ENCODE measurements at regions not wholly inside any gene's neighbourhood (a gene's known extent, or its start where the extent isn't known, plus 50 kb on each side); places are given as distances from the start of the nearest gene placed in this dataset.

GRCh38 chr4:111961809-111962208 lies 183.4 kb upstream of the FAM241A start:
- POLR2A ChIA-PET (ENCODE audit: unreplicated experiment): no interaction called here
- no peaks in the 10 kb centered on the region for H3K27me3 ChIP-seq (ENCODE audit: control insufficient read depth, insufficient read depth, low read length)
- in situ Hi-C loops (cut with MboI; ENCODE audit: low sequenced_read_pairs) (no loop called here), intact Hi-C loops (cut with micrococcal nuclease) (no loop called here), dilution Hi-C loops (cut with HindIII; ENCODE audit: low sequenced_read_pairs, unreplicated experiment) (no loop called here)
- H3K4ac ChIP-seq (ENCODE audit: low read depth, low read length): no peak overlapping the region
- no peaks in the 10 kb centered on the region for H4K20me1 ChIP-seq (ENCODE audit: insufficient read depth, low read length)
- no peak overlapping the region for H3K4me3 ChIP-seq (ENCODE audit: insufficient read depth, low read depth, low read length)
- H2BK120ac ChIP-seq (ENCODE audit: low read depth, low read length): no peak overlapping the region
- DNase-seq (no peak), ATAC-seq (ENCODE audit: low read depth) (no peak)
- H3K14ac ChIP-seq (replicated peaks; ENCODE audit: low read depth, low read length): no peak overlapping the region
- H3K9me1 ChIP-seq (ENCODE audit: insufficient read depth, low read length): no peaks in the 10 kb centered on the region
- no peak overlapping the region for H4K91ac ChIP-seq (ENCODE audit: insufficient read depth, low read depth, low read length)
- H3K56ac ChIP-seq (ENCODE audit: extremely low read depth, insufficient read depth, low read length): no peak overlapping the region
- WGBS, 2 experiments (ENCODE audit: extremely low coverage in 2 of 2, insufficient read length in 1 of 2): 40% methylated on average over 1 of the region's 1 CpG; no CpG with 5 or more reads in 1 of the 2 experiments
- no peak overlapping the region for H3K23ac ChIP-seq (ENCODE audit: low read depth, low read length)
- CTCF ChIA-PET: no interaction called here
- H3K36me3 ChIP-seq (ENCODE audit: control insufficient read depth, insufficient read depth, low read length): no peaks in the 10 kb centered on the region
- H3K4me2 ChIP-seq (ENCODE audit: low read depth, low read length): no peak overlapping the region
- no peak overlapping the region for H2BK20ac ChIP-seq (ENCODE audit: low read depth, low read length)
- BruUV-seq (replicated peaks): no TSS peak
- H3K9ac ChIP-seq (ENCODE audit: low read depth, low read length): no peak overlapping the region
- H2AK5ac ChIP-seq (ENCODE audit: low read depth, low read length): no peak overlapping the region
- H2AFZ ChIP-seq (replicated peaks; ENCODE audit: low read length, poor library complexity): no peak overlapping the region
- H3K27ac ChIP-seq (ENCODE audit: insufficient read depth, low read length): no peak overlapping the region
- no peak for TF ChIP-seq USF2 (IDR thresholded peaks at IDR 0.05; ENCODE audit: low read depth, low read length)
- no peak for TF ChIP-seq FOS (IDR thresholded peaks at IDR 0.05; ENCODE audit: low read depth, low read length)
- TF ChIP-seq RCOR1 (IDR thresholded peaks at IDR 0.05; ENCODE audit: insufficient replicate concordance, low read length): no peak
- TF ChIP-seq POLR2A (IDR thresholded peaks at IDR 0.05; ENCODE audit: low read depth, low read length): no peak
- TF ChIP-seq NFE2L2 (IDR thresholded peaks at IDR 0.05; ENCODE audit: low read depth, low read length): no peak
- no peak for TF ChIP-seq BHLHE40 (IDR thresholded peaks at IDR 0.05; ENCODE audit: low read depth, low read length)
- TF ChIP-seq RFX5 (IDR thresholded peaks at IDR 0.05; ENCODE audit: low read depth, low read length): no peak
- TF ChIP-seq MAZ (IDR thresholded peaks at IDR 0.05; ENCODE audit: borderline replicate concordance, low read depth, low read length): no peak
- no peak for TF ChIP-seq CHD1 (IDR thresholded peaks at IDR 0.05; ENCODE audit: low read depth, low read length)
- no peak for TF ChIP-seq MXI1 (IDR thresholded peaks at IDR 0.05; ENCODE audit: borderline replicate concordance, low read depth, low read length)
- TF ChIP-seq CEBPB (IDR thresholded peaks at IDR 0.05; ENCODE audit: low read depth, low read length): no peak
- TF ChIP-seq RAD21 (IDR thresholded peaks at IDR 0.05; ENCODE audit: low read length): no peak
- TF ChIP-seq CTCF (conservative IDR thresholded peaks at IDR 0.05; ENCODE audit: low read depth, low read length): no peak
- TF ChIP-seq SMC3 (IDR thresholded peaks at IDR 0.05; ENCODE audit: low read depth, low read length): no peak
- TF ChIP-seq ELK1 (IDR thresholded peaks at IDR 0.05; ENCODE audit: borderline replicate concordance, low read depth, low read length): no peak
- TF ChIP-seq MAFK (IDR thresholded peaks at IDR 0.05; ENCODE audit: low read depth, low read length): no peak
- H2BK15ac ChIP-seq (ENCODE audit: low read depth, low read length): no peak overlapping the region
- no peak overlapping the region for H2BK5ac ChIP-seq (ENCODE audit: low read depth, low read length, poor library complexity, severe bottlenecking)
- no peak overlapping the region for H3K18ac ChIP-seq (ENCODE audit: low read depth, low read length)
- no peak overlapping the region for H4K8ac ChIP-seq (ENCODE audit: low read depth in 2 of 2, low read length in 2 of 2)
- no peaks in the 10 kb centered on the region for H3K79me1 ChIP-seq (ENCODE audit: low read depth in 1 of 2, low read length in 2 of 2)
- H2AK9ac ChIP-seq (replicated peaks; ENCODE audit: low read depth, low read length, poor library complexity): no peak overlapping the region
- H3K4me1 ChIP-seq (ENCODE audit: control insufficient read depth, insufficient read depth, low read length): no peaks in the 10 kb centered on the region
- no peak overlapping the region for H4K5ac ChIP-seq (ENCODE audit: low read depth, low read length)
- no peaks in the 10 kb centered on the region for H3K9me3 ChIP-seq (ENCODE audit: control insufficient read depth, insufficient read depth, low read length)

All from IMR-90 (cell line).